ENCODE measurements at regions not wholly inside any gene's neighbourhood (a gene's known extent, or its start where the extent isn't known, plus 50 kb on each side); places are given as distances from the start of the nearest gene placed in this dataset.

GRCh38 chr4:184318852-184319251 is 101.2 kb upstream of the ENPP6 start:
- TF ChIP-seq SPI1 (IDR thresholded peaks at IDR 0.05; ENCODE audit: borderline replicate concordance, low read depth, low read length) (no peak), ZNF445 (CRISPR knock-in tag; IDR thresholded peaks at IDR 0.05; ENCODE audit: low read depth) (no peak), AFF4 (CRISPR knock-in tag; IDR thresholded peaks at IDR 0.05) (no peak), TSHZ1 (CRISPR knock-in tag; IDR thresholded peaks at IDR 0.05) (no peak), CTCF (IDR thresholded peaks at IDR 0.05 in 2 of 3, conservative IDR thresholded peaks at IDR 0.05 in 1 of 3; ENCODE audit: insufficient read depth in 2 of 3, low read depth in 1 of 3, low read length in 3 of 3) (no peak), TAF7 (tag; IDR thresholded peaks at IDR 0.05) (no peak), FUS (optimal IDR thresholded peaks at IDR 0.05; ENCODE audit: low read depth, low read length) (no peak)

Measured in K562 (cell line).